Osteocyte (in vitro differentiated cells): ENCODE measurements at regions not wholly inside any gene's neighbourhood (a gene's known extent, or its start where the extent isn't known, plus 50 kb on each side); places are given as distances from the start of the nearest gene placed in this dataset.
"Not testable (repeated sequence)": the region's sequence is repeated elsewhere in the genome, so short reads cannot be mapped to it uniquely, and the experiment has no call there.

Source experiments
- DNase-seq: peaks from one replicate; pipeline ENCODE4 v3.0.0; 2021; ENCODE audit warnings: mixed read lengths; ENCODE audit not compliant: unreplicated experiment; ENCODE audit errors: extremely low spot score
- H3K27ac Mint-ChIP-seq: one replicate; pipeline ENCODE4 v1.8.0; 2021; ENCODE audit warnings: mild to moderate bottlenecking, mixed read lengths; ENCODE audit not compliant: unreplicated experiment
- H3K27me3 Mint-ChIP-seq: one replicate; pipeline ENCODE4 v1.8.0; 2021; ENCODE audit warnings: mixed read lengths; ENCODE audit not compliant: unreplicated experiment
- H3K36me3 Mint-ChIP-seq: one replicate; pipeline ENCODE4 v1.8.0; 2021; ENCODE audit warnings: mixed read lengths; ENCODE audit not compliant: unreplicated experiment
- H3K4me1 Mint-ChIP-seq: one replicate; pipeline ENCODE4 v1.8.0; 2021; ENCODE audit warnings: mixed read lengths; ENCODE audit not compliant: unreplicated experiment
- H3K4me3 Mint-ChIP-seq: one replicate; pipeline ENCODE4 v1.8.0; 2021; ENCODE audit warnings: mild to moderate bottlenecking, moderate library complexity, mixed read lengths; ENCODE audit not compliant: unreplicated experiment
- H3K9me3 Mint-ChIP-seq: one replicate; pipeline ENCODE4 v1.8.0; 2021; ENCODE audit warnings: mixed read lengths; ENCODE audit not compliant: unreplicated experiment
- TF ChIP-seq, protein P1 (sequence below): fragments of 200-600 bp; sonication (generic); IDR thresholded peaks from 2 replicates; pipeline ENCODE4 v1.5.0; 2021; ENCODE audit warnings: antibody characterized with exemption, mild to moderate bottlenecking, moderate library complexity

DNA sequence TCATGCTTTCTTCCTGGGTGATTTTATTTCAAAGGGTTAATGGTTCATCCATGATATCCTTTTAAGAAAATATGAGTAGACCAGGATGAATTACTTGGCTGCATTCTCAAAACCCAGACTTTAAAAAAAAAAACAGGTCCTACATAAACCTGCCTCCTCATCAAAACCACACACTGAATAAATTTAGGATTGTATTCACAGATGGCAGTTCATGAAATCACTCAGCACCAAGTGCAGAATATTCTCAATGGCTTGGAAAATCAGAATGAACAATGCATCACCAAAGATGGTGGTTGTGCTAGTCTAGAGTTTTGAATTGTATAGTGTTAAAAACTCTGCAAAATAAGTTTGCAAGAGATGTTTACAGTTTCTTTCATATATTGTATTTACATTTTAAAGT is 145.4 kb upstream of the GRAMD2B start:
- Mint-ChIP-seq H3K4me3 (no peak overlapping the region), H3K4me1 (peaks cover 12% of the 10 kb centered on the region), H3K9me3 (no peaks in the 10 kb centered on the region), H3K36me3 (no peaks in the 10 kb centered on the region), H3K27me3 (peaks cover 10% of the 10 kb centered on the region), H3K27ac (no peak overlapping the region)
- TF ChIP-seq, protein P1, sequence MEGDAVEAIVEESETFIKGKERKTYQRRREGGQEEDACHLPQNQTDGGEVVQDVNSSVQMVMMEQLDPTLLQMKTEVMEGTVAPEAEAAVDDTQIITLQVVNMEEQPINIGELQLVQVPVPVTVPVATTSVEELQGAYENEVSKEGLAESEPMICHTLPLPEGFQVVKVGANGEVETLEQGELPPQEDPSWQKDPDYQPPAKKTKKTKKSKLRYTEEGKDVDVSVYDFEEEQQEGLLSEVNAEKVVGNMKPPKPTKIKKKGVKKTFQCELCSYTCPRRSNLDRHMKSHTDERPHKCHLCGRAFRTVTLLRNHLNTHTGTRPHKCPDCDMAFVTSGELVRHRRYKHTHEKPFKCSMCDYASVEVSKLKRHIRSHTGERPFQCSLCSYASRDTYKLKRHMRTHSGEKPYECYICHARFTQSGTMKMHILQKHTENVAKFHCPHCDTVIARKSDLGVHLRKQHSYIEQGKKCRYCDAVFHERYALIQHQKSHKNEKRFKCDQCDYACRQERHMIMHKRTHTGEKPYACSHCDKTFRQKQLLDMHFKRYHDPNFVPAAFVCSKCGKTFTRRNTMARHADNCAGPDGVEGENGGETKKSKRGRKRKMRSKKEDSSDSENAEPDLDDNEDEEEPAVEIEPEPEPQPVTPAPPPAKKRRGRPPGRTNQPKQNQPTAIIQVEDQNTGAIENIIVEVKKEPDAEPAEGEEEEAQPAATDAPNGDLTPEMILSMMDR: no peak
- DNase-seq: no peak

DNA sequence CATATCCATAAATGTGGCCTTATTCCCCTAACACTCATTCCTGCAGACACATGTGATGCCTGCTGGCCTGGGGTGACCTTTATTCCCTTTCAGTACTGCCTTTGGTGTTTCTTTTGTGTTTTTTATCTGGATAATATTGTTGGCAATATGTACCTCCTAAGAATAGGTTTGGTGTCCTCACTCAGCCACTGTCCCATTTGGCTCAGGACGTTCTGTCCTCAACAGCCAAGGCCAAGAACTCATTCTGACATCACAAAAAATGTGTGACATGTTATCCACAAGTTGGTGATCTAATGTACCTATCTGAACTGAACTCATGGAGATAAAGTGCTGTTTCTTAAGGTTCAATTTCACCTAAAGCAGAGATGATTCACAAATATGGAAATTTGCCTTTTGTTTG is 142.9 kb upstream of the GRAMD2B start:
- Mint-ChIP-seq H3K4me3 (no peak overlapping the region), H3K9me3 (no peaks in the 10 kb centered on the region), H3K4me1 (no peaks in the 10 kb centered on the region), H3K27ac (no peak overlapping the region), H3K36me3 (no peaks in the 10 kb centered on the region), H3K27me3 (peaks cover 19% of the 10 kb centered on the region)
- DNase-seq: no peak
- TF ChIP-seq, protein P1: no peak

DNA sequence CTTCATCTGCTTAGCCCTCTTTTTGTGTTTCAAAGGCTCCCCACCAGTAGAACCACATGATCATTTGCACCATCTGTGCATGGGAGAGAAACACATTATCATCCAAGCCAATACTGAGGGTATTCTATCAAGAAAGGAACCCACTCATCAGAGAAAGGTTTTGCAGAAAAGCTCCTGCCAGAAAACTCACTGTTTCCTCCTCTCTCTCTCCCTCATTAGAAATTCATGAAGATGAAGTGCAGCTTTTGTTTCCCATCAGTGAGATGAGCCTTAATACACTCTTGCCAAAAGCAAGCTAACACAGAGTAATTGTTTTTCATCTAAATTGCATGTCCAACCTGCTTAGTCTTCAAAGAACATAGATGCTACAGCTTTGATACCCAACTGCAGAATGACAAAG is 142.4 kb upstream of the GRAMD2B start:
- no peaks in the 10 kb centered on the region for H3K9me3 Mint-ChIP-seq
- H3K4me3 Mint-ChIP-seq: no peak overlapping the region
- H3K27me3 Mint-ChIP-seq: peaks cover 20% of the 10 kb centered on the region
- TF ChIP-seq, protein P1: no peak
- H3K36me3 Mint-ChIP-seq: no peaks in the 10 kb centered on the region
- no peak overlapping the region for H3K27ac Mint-ChIP-seq
- DNase-seq: no peak
- no peaks in the 10 kb centered on the region for H3K4me1 Mint-ChIP-seq

DNA sequence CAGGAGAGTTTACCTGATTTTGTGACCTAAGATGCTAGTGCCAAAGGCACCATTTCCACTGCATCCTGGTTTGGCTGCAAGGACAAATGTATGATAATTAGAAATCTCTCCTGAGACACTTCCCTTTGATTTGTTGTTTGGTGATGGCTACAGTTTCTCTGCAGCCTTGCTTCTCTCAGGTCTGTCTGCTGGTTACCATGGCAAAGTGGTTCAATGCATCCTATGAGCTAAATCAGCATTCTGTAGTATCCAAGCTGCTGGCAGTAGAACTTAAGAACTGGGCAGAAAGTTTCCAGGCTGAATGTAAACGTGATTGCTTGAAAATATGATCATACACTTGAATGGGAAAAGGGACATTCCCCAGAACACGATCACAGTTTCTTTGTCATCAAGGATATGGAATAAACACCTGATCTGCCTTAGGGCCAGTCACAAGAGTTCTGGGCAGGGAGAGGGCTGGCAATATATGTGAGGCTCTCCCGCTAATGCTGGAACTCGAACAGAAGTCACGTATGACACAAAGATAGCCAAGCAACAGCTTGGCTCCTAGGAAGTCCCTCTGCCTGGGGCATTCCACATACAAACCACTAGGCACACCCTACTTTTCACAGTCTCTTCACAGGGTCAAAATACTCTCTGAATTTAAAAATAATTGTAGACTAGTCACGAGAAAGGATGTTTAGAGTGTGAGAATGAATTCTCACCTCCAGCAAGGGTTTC is 138.1 kb upstream of the GRAMD2B start:
- Mint-ChIP-seq H3K27ac (no peak overlapping the region), H3K4me1 (no peaks in the 10 kb centered on the region), H3K36me3 (no peaks in the 10 kb centered on the region), H3K4me3 (no peak overlapping the region), H3K9me3 (no peaks in the 10 kb centered on the region), H3K27me3 (peaks cover 31% of the 10 kb centered on the region)
- no peak for DNase-seq
- TF ChIP-seq, protein P1: no peak

DNA sequence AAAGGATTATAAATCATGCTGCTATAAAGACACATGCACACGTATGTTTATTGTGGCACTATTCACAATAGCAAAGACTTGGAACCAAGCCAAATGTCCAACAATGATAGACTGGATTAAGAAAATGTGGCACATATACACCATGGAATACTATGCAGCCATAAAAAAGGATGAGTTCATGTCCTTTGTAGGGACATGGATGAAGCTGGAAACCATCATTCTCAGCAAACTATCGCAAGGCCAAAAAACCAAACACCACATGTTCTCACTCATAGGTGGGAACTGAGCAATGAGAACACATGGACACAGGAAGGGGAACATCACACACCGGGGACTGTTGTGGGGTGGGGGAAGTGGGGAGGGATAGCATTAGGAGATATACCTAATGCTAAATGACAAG is 127.1 kb upstream of the GRAMD2B start:
- H3K27ac Mint-ChIP-seq, H3K4me3 Mint-ChIP-seq, H3K4me1 Mint-ChIP-seq, DNase-seq, H3K36me3 Mint-ChIP-seq, H3K9me3 Mint-ChIP-seq: not testable (repeated sequence)
- peaks cover 29% of the 10 kb centered on the region for H3K27me3 Mint-ChIP-seq

DNA sequence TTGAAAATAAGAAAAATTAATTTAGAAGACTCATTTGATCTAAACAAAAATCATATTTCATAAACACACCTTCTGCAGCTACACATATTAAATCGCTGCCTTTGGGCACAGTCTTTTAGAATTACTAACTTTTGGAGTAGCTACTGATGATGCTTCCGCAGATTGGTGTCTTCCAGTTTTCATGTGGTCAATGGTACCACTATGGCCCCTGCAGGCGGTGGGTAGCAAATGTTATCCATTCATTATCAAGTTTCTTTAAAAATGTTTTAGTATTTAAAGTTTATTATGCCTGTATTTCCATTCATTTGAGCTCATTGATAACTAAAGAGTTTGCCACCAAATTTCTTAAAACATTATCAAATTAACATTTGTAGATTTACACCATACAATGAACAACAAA is 122.9 kb upstream of the GRAMD2B start:
- Mint-ChIP-seq H3K4me3 (no peak overlapping the region), H3K27me3 (peaks cover 2% of the 10 kb centered on the region), H3K27ac (no peak overlapping the region), H3K9me3 (peaks cover 16% of the 10 kb centered on the region), H3K36me3 (peaks cover 3% of the 10 kb centered on the region), H3K4me1 (no peaks in the 10 kb centered on the region)
- TF ChIP-seq, protein P1: no peak
- no peak for DNase-seq
